Adrenal gland (tissue), 9 donors: ENCODE measurements at regions not wholly inside any gene's neighbourhood (a gene's known extent, or its start where the extent isn't known, plus 50 kb on each side); places are given as distances from the start of the nearest gene placed in this dataset.
"Not testable (repeated sequence)": the region's sequence is repeated elsewhere in the genome, so short reads cannot be mapped to it uniquely, and the experiment has no call there.

Source experiments
- DNase-seq, 7 donors: peaks; one replicate each; pipeline ENCODE4 v3.0.0-alpha.2; 2019 to 2020
- H3K27ac ChIP-seq, 5 donors: fragments of 200-600 bp; sonication (generic) in 4 of 5; 1 replicate in 3 of 5; 2 replicates in 2 of 5; pipeline versions ENCODE4 v1.5.1 to v1.8.0; 2016 to 2020; ENCODE audit warnings: mild to moderate bottlenecking in 1 of 5
- H3K27me3 ChIP-seq: fragments of 200-600 bp; 2 replicates; pipeline ENCODE4 v1.8.0; 2021
- H3K36me3 ChIP-seq, 2 donors: fragments of 200-600 bp; replicated peaks in 1 of 2; 1 replicate in 1 of 2; 2 replicates in 1 of 2; pipeline versions ENCODE4 v1.5.1 to v1.8.0; 2018 to 2022
- H3K4me1 ChIP-seq, 2 donors: fragments of 200-600 bp; replicated peaks in 1 of 2; 1 replicate in 1 of 2; 2 replicates in 1 of 2; pipeline versions ENCODE4 v1.5.1 to v1.8.0; 2018 to 2021
- H3K4me3 ChIP-seq, 4 donors: fragments of 200-600 bp; sonication (generic) in 3 of 4; one replicate each; pipeline ENCODE4 v1.5.1; 2016 to 2018
- H3K9me3 ChIP-seq, 3 donors: fragments of 200-600 bp; sonication (generic) in 1 of 3; replicated peaks in 1 of 3; 1 replicate in 2 of 3; 2 replicates in 1 of 3; pipeline versions ENCODE4 v1.5.1 to v1.8.0; 2016 to 2021
- POLR2A ChIP-seq, 2 donors: fragments of 450-650 bp; IDR thresholded peaks; one replicate each; pipeline ENCODE4 v1.6.1; 2017; ENCODE audit warnings: antibody characterized with exemption in 2 of 2, mild to moderate bottlenecking in 2 of 2, moderate library complexity in 1 of 2
- WGBS, 4 donors: extraction: QIAGEN DNeasy Blood & Tissue Kit in 2 of 4; methylation state at CpG; one replicate each; pipeline versions ENCODE4 v1.1.5 to v1.1.7; 2013 to 2017; 5-methylcytosine and 5-hydroxymethylcytosine counted together
- intact Hi-C, 2 donors: fragments of 100-400 bp; cut with DNase I; formaldehyde crosslinking; loops; one replicate each; pipeline versions ENCODE4 v1.14.1 to v1.15.0; 2022 to 2023
- TF ChIP-seq, protein P1 (sequence below), 6 experiments: fragments of 450-650 bp in 4 of 6; fragments of 200-600 bp in 2 of 6; sonication (generic) in 1 of 6; IDR thresholded peaks; 1 replicate in 5 of 6; 2 replicates in 1 of 6; pipeline versions ENCODE4 v1.5.1 to v1.8.0; 2016 to 2021; ENCODE audit warnings: antibody characterized with exemption in 6 of 6, mild to moderate bottlenecking in 2 of 6, moderate library complexity in 1 of 6
- donor health status: healthy with polysubstance abuse.
- donor health status: Bipolar disorder and iron deficiency.
- donor health status: DM: yes; HTN: yes; CAD: no.
- donor health status: DM: no; HTN: no; CAD: no.
- donor health status: DM: no; HTN: no; CAD: no.

DNA sequence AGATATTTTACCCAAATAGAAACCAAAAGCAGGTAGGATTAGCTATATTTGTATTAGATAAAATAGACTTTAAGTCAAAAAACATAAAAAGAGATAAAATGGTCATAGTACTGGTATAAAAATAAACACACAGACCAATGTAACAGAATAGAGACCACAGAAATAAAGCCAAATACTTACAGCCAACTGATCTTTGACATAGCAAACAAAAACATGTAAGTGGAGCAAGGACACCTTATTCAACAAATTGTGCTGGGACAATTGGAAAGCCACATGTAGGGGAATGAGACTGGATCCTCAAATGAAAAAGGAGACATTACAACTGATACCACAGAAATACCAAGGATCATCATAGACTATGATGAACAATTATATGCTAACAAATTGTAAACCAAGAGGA is 94.5 kb upstream of the SIRPG start:
- Histone ChIP-seq H3K36me3 (no peaks in the 10 kb centered on the region), H3K4me3 (no peak overlapping the region), H3K27me3 (peaks cover 5% of the 10 kb centered on the region), H3K27ac (no peak overlapping the region), H3K9me3 (no peaks in the 10 kb centered on the region), H3K4me1 (no peaks in the 10 kb centered on the region)
- intact Hi-C loops = no loop called here
- TF ChIP-seq, protein P1, sequence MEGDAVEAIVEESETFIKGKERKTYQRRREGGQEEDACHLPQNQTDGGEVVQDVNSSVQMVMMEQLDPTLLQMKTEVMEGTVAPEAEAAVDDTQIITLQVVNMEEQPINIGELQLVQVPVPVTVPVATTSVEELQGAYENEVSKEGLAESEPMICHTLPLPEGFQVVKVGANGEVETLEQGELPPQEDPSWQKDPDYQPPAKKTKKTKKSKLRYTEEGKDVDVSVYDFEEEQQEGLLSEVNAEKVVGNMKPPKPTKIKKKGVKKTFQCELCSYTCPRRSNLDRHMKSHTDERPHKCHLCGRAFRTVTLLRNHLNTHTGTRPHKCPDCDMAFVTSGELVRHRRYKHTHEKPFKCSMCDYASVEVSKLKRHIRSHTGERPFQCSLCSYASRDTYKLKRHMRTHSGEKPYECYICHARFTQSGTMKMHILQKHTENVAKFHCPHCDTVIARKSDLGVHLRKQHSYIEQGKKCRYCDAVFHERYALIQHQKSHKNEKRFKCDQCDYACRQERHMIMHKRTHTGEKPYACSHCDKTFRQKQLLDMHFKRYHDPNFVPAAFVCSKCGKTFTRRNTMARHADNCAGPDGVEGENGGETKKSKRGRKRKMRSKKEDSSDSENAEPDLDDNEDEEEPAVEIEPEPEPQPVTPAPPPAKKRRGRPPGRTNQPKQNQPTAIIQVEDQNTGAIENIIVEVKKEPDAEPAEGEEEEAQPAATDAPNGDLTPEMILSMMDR (IDR thresholded peaks at IDR 0.05) = no peak
- TF ChIP-seq POLR2A (IDR thresholded peaks at IDR 0.05) = no peak
- DNase-seq = no peak

DNA sequence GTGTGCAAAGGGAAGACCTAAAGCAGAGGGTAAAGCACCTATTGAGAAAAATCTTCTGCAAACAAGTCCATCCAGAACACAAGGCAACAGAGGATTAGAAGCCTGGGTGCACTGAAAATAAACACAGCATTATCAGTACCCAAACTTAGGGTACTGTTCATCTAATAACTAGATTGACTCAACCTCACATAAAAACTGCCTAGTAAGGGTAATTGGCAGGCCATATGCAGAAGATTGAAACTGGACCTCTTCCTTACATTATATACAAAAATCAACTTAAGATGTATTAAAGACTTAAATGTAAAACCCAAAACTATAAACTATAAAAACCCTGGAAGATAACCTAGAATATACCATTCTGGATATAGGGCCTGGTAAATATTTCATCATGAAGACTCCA is 91.2 kb upstream of the SIRPG start:
- intact Hi-C loops = no loop called here

DNA sequence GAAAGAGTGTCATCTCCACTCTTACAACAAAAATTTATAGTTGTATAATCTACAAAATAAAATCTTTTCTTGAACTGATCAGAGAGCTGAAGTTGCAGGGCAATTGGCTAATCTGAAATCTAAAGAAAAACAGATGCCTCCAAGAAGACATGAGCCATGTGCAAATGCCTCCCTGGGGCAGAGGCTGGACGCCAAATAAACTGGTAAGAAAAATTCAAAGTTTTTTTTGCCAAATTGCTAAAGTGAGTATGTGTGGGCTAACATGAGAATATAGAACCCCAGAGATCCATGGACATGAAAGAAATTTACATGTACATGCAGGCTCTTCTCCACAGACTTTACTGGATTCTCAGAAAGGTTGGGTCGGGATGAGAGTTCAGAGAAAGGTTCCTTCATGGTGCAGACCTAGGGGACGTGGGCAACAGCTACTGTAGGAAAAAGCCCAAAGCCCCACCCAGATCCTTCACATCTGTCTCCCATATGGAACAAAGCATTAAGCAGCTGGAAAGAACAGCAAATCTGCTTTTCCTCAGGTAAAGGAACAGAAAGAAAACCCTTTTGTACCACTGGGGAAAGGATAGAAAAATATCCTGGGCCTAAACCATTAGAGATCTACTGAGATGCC is 90.5 kb upstream of the SIRPG start:
- 28 to 59% (median 45%) methylated on average over 3 of the region's 3 CpGs for WGBS, 4 donors
- no peak for TF ChIP-seq POLR2A (IDR thresholded peaks at IDR 0.05)
- TF ChIP-seq, protein P1 (IDR thresholded peaks at IDR 0.05) = no peak

More for the DNA sequence above, 91.2 kb upstream of the SIRPG start:
- Histone ChIP-seq H3K36me3 (no peaks in the 10 kb centered on the region), H3K4me1 (no peaks in the 10 kb centered on the region), H3K4me3 (no peak overlapping the region), H3K27me3 (peaks cover 5% of the 10 kb centered on the region), H3K9me3 (no peaks in the 10 kb centered on the region), H3K27ac (no peak overlapping the region)
- TF ChIP-seq, protein P1 (IDR thresholded peaks at IDR 0.05) = no peak
- no peak for TF ChIP-seq POLR2A (IDR thresholded peaks at IDR 0.05)
- DNase-seq = no peak

DNA sequence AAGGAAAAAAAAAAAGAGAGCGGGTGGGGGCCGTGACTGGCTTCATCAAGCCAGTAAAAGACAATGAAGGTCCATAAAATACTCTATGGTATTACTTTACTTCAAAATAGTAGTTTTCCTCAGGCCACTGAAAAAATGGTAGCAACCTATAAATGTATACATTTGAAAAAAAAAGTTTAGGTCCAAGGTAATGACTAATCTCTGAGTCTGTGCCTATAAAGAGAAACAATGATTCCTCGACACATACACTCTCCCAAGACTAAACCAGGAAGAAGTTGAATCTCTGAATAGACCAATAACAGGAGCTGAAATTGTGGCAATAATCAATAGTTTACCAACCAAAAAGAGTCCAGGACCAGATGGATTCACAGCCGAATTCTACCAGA is 84.5 kb upstream of the SIRPG start:
- H3K36me3 ChIP-seq, intact Hi-C loops, H3K4me1 ChIP-seq, H3K27ac ChIP-seq, H3K27me3 ChIP-seq, DNase-seq, H3K4me3 ChIP-seq, H3K9me3 ChIP-seq: not testable (repeated sequence)
- WGBS, 4 donors = 63 to 82% (median 69%) methylated on average over 3 to 4 of the region's 4 CpGs

More for the DNA sequence above, 90.5 kb upstream of the SIRPG start:
- no peaks in the 10 kb centered on the region for H3K4me1 ChIP-seq
- H3K27me3 ChIP-seq = peaks cover 5% of the 10 kb centered on the region
- H3K27ac ChIP-seq = no peak overlapping the region
- H3K9me3 ChIP-seq = no peaks in the 10 kb centered on the region
- intact Hi-C loops = no loop called here
- no peaks in the 10 kb centered on the region for H3K36me3 ChIP-seq
- no peak for DNase-seq
- H3K4me3 ChIP-seq = no peak overlapping the region

DNA sequence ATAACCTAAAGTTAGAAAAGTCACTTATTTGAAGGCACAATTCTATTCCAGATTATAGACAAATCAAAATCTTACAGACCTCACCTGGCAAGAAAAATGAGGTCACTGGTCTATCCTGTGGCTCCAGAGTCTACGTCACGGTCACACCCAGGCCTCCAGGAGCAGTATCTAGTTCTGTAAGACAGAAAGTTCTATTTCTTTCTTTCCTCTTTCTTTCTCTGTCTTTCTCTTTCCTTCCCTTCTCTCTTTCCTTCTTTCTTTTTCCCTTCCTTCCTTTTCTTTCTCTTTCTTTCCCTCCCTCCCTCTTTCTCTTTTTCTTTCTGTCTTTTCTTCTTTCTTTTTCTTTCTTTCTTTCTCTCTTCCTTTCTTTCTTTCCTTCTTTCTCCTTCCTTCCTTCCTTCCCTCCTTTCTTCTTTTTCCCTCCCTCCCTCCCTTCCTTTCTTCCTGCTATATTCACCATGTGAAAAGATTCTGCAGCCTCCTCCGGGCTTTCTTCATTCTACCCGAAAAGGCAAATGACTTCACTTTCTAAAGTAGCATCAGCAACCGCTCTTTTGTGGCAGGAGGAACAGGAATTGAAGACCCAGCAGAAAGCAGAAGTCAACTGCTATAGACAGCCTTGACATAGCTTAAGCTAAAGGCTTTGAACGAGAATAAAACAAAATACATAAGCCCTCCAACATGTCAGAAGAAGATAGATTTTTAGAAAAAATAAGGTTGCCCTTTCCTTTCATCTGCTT is 83.9 kb upstream of the SIRPG start:
- WGBS, 4 donors = 60 to 68% (median 62%) methylated on average over 6 of the region's 6 CpGs
- Histone ChIP-seq H3K4me3 (no peak overlapping the region), H3K4me1 (no peaks in the 10 kb centered on the region), H3K9me3 (no peaks in the 10 kb centered on the region), H3K36me3 (no peaks in the 10 kb centered on the region), H3K27me3 (no peaks in the 10 kb centered on the region), H3K27ac (no peak overlapping the region)
- DNase-seq = no peak
- intact Hi-C loops = no loop called here
- no peak for TF ChIP-seq POLR2A (IDR thresholded peaks at IDR 0.05)
- TF ChIP-seq, protein P1 (IDR thresholded peaks at IDR 0.05) = no peak
